Natural killer cell (primary cell): ENCODE measurements at regions not wholly inside any gene's neighbourhood (a gene's known extent, or its start where the extent isn't known, plus 50 kb on each side); places are given as distances from the start of the nearest gene placed in this dataset.

Experiments
- ATAC-seq, 3 donors: fragments of 150-1000 bp in 2 of 3; fragments of 200-7000 bp in 1 of 3; cut with Tn5 transposase; 1 replicate in 1 of 3; 2 replicates in 2 of 3; pipeline ENCODE4 v1.10.0; 2021; ENCODE audit warnings: mild to moderate bottlenecking in 2 of 3, moderate library complexity in 2 of 3
- DNase-seq, 2 donors: peaks; one replicate each; pipeline versions ENCODE4 v3.0.0 to v3.0.0-alpha.2; 2013 to 2021; ENCODE audit warnings: mixed read lengths in 1 of 2
- H3K27ac ChIP-seq: one replicate; pipeline ENCODE4 v1.5.1; 2013; ENCODE audit warnings: mild to moderate bottlenecking, low read length
- H3K27me3 ChIP-seq: one replicate; pipeline ENCODE4 v1.6.1; 2013; ENCODE audit warnings: low read length; ENCODE audit not compliant: control insufficient read depth, insufficient read depth
- H3K36me3 ChIP-seq: one replicate; pipeline ENCODE4 v1.6.1; 2013; ENCODE audit warnings: low read length; ENCODE audit not compliant: control insufficient read depth, insufficient read depth
- H3K4me1 ChIP-seq: one replicate; pipeline ENCODE4 v1.6.1; 2013; ENCODE audit warnings: low read length; ENCODE audit not compliant: control insufficient read depth, insufficient read depth
- H3K4me3 ChIP-seq: one replicate; pipeline ENCODE4 v1.5.1; 2013; ENCODE audit warnings: low read length
- H3K9me3 ChIP-seq: one replicate; pipeline ENCODE4 v1.6.1; 2013; ENCODE audit warnings: low read length; ENCODE audit not compliant: control insufficient read depth, insufficient read depth
- H3K27ac Mint-ChIP-seq, 2 donors: one replicate each; pipeline ENCODE4 v1.8.0; 2022; ENCODE audit warnings: mild to moderate bottlenecking in 2 of 2, mixed read lengths in 2 of 2, moderate library complexity in 1 of 2
- H3K27me3 Mint-ChIP-seq, 2 donors: one replicate each; pipeline ENCODE4 v1.8.0; 2022; ENCODE audit warnings: low read depth in 2 of 2, mixed read lengths in 2 of 2
- H3K36me3 Mint-ChIP-seq: one replicate; pipeline ENCODE4 v1.8.0; 2022; ENCODE audit warnings: mixed read lengths
- H3K4me1 Mint-ChIP-seq, 2 donors: one replicate each; pipeline ENCODE4 v1.8.0; 2022; ENCODE audit warnings: mixed read lengths in 2 of 2
- H3K4me3 Mint-ChIP-seq: one replicate; pipeline ENCODE4 v1.8.0; 2022; ENCODE audit warnings: mild to moderate bottlenecking, moderate library complexity, mixed read lengths
- H3K9me3 Mint-ChIP-seq, 2 donors: one replicate each; pipeline ENCODE4 v1.8.0; 2022; ENCODE audit warnings: mixed read lengths in 2 of 2
- CTCF ChIP-seq: fragments of 200-600 bp; IDR thresholded peaks from one replicate; pipeline ENCODE4 v1.8.0; 2022; ENCODE audit warnings: antibody characterized with exemption
- WGBS: methylation state at CpG from one replicate; pipeline ENCODE4 v1.1.7; 2013; ENCODE audit warnings: missing lambda C conversion rate; ENCODE audit not compliant: insufficient coverage; 5-methylcytosine and 5-hydroxymethylcytosine counted together
- intact Hi-C: fragments of 100-400 bp; cut with micrococcal nuclease; formaldehyde crosslinking; loops from one replicate; pipeline ENCODE4 v1.14.2; 2022

DNA sequence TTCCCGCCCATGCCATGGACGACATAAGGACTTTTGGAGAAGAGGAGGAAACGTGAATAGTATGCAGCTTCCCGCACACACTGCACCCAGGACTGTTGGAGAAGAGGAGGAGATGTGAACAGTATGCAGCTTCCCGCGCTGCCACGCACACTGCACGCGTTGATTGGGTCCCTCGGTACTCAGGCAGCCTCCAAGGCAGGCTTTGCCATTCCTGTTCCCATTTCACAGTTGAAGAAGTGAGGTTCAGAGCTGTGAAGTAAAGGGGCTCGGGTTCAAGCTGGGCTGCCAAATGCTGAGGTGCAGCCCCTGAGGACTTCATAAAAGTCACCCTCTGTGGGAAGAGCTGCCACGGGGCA, 147.9 kb upstream of the FAM20C start:
- Histone ChIP-seq H3K4me1 (no peaks in the 10 kb centered on the region), H3K36me3 (no peaks in the 10 kb centered on the region), H3K27me3 (no peaks in the 10 kb centered on the region), H3K27ac (no peak overlapping the region), H3K4me3 (no peak overlapping the region), H3K9me3 (no peaks in the 10 kb centered on the region)
- Mint-ChIP-seq H3K27ac (no peak overlapping the region), H3K4me3 (no peak overlapping the region), H3K4me1 (no peaks in the 10 kb centered on the region), H3K27me3 (peaks cover 18 to 21% of the 10 kb centered on the region in 2 donors), H3K36me3 (no peaks in the 10 kb centered on the region), H3K9me3 (no peaks in the 10 kb centered on the region)
- DNase-seq (no peak), ATAC-seq (no peak)
- TF ChIP-seq CTCF = no peak
- intact Hi-C loops = no loop called here
- WGBS = 91% methylated on average over 12 of the region's 12 CpGs

DNA sequence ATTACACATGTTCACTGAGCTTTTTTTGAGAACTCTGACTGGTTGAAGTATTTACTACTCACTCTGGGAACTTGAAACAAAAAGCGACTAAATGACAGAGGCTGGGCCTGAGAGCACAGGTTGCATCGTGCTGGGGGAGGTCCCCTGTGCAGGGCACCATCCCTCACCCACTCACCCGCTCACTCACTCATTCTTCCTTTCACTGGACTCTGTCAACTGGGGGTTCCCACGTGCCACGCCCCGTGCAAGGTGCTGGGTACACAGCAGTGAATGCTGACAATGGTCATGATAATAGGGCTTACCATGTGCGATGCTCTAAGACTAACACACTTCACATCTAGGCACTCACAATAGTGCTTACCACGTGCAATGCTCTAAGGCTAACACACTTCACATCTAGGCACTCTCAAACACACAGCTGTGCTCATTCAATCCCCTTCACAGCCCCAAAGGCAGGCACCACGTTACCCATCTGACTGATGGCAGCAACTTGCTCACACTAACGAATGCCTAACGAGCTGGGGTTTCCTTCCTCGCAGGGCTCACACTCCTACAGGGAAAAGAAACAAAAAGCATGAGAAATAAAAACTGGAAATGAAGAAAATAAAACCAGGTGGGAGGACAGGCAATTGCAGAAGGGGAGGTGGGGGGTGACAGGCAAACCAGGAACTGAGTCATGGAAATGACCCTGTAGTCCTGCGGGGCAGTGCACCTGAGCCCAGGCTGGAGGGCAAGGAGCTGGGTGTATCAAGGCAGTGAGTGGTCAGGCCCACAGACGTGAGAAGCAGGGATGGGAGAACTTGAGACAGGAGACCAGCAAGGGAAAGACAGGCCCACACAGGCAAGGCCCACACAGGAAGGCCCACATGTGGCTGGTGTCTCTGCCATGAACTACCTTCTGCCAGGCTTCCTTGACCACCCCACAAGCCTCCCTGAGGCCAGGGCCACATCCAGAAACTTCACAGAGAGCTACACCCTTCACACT, 147.0 kb upstream of the FAM20C start:
- H3K36me3 Mint-ChIP-seq = no peaks in the 10 kb centered on the region
- DNase-seq (no peak), ATAC-seq (peak in 1 of 3 donors; percentile 27)
- Histone ChIP-seq H3K9me3 (no peaks in the 10 kb centered on the region), H3K4me3 (no peak overlapping the region), H3K27me3 (no peaks in the 10 kb centered on the region), H3K4me1 (no peaks in the 10 kb centered on the region), H3K36me3 (no peaks in the 10 kb centered on the region), H3K27ac (no peak overlapping the region)
- H3K27ac Mint-ChIP-seq = no peak overlapping the region
- peaks cover 18 to 21% of the 10 kb centered on the region in 2 donors for H3K27me3 Mint-ChIP-seq
- H3K9me3 Mint-ChIP-seq = no peaks in the 10 kb centered on the region
- no peak overlapping the region for H3K4me3 Mint-ChIP-seq
- 76% methylated on average over 14 of the region's 14 CpGs for WGBS
- TF ChIP-seq CTCF = no peak
- H3K4me1 Mint-ChIP-seq = no peaks in the 10 kb centered on the region
- intact Hi-C loops = no loop called here

DNA sequence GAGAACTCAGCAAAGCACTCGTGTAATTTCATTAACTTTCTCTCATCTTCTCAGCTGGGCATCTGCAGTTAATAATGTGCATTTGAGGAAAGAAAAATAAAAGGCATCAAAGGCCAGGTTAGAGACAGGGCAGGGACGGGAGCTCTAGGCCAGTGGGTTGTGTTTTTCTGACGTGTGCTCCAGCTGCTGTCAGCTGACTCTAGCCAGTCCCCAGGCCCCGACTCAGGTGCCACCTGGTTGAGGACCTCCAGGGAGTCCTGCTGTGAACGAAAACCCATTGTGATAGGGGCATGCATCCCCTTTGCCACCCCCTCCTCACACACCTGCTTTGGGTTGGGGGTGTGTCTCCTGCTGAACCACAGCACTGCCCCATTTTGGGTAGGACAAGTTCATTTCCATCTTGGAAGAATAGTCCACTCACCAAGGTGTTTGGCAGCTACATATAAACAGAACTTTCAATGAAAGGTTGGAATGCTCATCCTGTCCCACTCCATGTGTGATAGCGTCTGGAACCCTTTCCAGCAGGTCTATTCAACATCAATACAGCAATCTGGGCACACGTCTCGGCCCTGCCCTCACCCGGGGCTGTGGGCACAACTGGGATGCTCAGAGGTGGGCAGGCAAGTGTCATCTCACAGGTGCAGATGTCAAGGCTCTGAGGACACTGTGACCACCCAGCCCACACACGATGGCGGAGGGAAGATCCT, 146.1 kb upstream of the FAM20C start:
- H3K36me3 Mint-ChIP-seq = no peaks in the 10 kb centered on the region
- no peaks in the 10 kb centered on the region for H3K4me1 ChIP-seq
- H3K4me3 ChIP-seq = no peak overlapping the region
- 83% methylated on average over 10 of the region's 11 CpGs for WGBS
- TF ChIP-seq CTCF = no peak
- H3K27me3 Mint-ChIP-seq = peaks cover 18 to 20% of the 10 kb centered on the region in 2 donors
- H3K4me3 Mint-ChIP-seq = no peak overlapping the region
- intact Hi-C loops = no loop called here
- no peaks in the 10 kb centered on the region for H3K9me3 ChIP-seq
- no peaks in the 10 kb centered on the region for H3K4me1 Mint-ChIP-seq
- DNase-seq (no peak), ATAC-seq (no peak)
- no peaks in the 10 kb centered on the region for H3K36me3 ChIP-seq
- H3K9me3 Mint-ChIP-seq = no peaks in the 10 kb centered on the region
- no peak overlapping the region for H3K27ac ChIP-seq
- no peak overlapping the region for H3K27ac Mint-ChIP-seq
- H3K27me3 ChIP-seq = no peaks in the 10 kb centered on the region
